ENCODE measurements at regions not wholly inside any gene's neighbourhood (a gene's known extent, or its start where the extent isn't known, plus 50 kb on each side); places are given as distances from the start of the nearest gene placed in this dataset.
"Not testable (repeated sequence)": the region's sequence is repeated elsewhere in the genome, so short reads cannot be mapped to it uniquely, and the experiment has no call there.

- ChIA-PET POLR2A (ENCODE audit: low non-redundant PET) (no interaction called here), CTCF (interaction anchor here (0.7 kb wide), 1 partner anchor 231 kb away, joined by 4 read pairs; no protein-coding TSS in a partner anchor)
- no peak overlapping the region for H3K27ac ChIP-seq
- no peak for DNase-seq (ENCODE audit: low spot score)
- TF ChIP-seq CTCF (conservative IDR thresholded peaks at IDR 0.05; ENCODE audit: low read depth) = no peak
These were observed 1230.2 kb downstream of the JRKL start for GRCh38 chr11:97620007-97620406.

DNA sequence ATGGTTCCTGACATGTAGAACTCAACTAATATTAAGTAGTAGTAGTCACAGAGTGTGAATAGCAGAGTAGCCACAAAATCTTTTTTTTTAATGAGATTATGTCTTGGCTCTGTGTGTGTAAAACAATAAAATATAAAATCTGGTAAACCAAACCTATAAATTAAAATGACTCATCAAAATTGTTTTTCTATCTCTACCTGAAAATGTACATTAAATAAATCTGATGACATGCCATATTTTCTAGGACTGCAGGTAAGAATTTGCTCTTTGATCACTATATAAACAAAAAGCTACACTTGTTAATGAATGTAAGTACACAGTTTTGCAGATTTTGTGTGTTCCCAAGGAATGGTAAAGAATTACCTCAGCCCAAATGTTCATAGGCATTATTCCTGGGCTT lies 1231.5 kb downstream of the JRKL start:
- no peak for TF ChIP-seq CTCF (conservative IDR thresholded peaks at IDR 0.05; ENCODE audit: low read depth)
- CTCF ChIA-PET = no interaction called here
- no peak overlapping the region for H3K27ac ChIP-seq
- POLR2A ChIA-PET (ENCODE audit: low non-redundant PET) = no interaction called here
- no peak for DNase-seq (ENCODE audit: low spot score)

GRCh38 chr11:97622795-97623194 lies 1233.0 kb downstream of the JRKL start:
- POLR2A ChIA-PET (ENCODE audit: low non-redundant PET) = no interaction called here
- no peak overlapping the region for H3K27ac ChIP-seq
- CTCF ChIA-PET = no interaction called here
- no peak for TF ChIP-seq CTCF (conservative IDR thresholded peaks at IDR 0.05; ENCODE audit: low read depth)
- DNase-seq (ENCODE audit: low spot score) = no peak

DNA sequence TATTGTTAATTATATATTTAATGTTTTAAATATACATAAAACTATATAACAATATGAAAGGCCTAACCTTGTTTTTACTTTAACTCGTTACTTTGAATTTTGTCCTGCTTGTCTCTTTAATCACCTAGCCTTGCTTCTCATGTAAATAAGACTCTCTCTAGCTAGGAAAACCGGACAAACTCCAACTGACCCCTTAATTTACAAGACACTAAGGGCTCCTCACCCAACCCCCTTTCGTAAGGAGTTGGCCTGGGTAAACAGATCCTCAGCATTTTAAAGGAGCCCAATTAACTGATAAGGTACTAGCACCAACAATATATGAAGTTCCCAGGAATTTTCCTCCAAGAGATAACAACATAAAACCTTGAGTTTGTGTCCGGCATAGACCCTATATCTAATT lies 1246.9 kb downstream of the JRKL start:
- POLR2A ChIA-PET (ENCODE audit: low non-redundant PET); DNase-seq (ENCODE audit: low spot score); H3K27ac ChIP-seq; CTCF ChIA-PET: not testable (repeated sequence)

- no peak for DNase-seq (ENCODE audit: low spot score)
- H3K27ac ChIP-seq = no peak overlapping the region
- ChIA-PET CTCF (no interaction called here), POLR2A (ENCODE audit: low non-redundant PET) (no interaction called here)
- TF ChIP-seq CTCF (conservative IDR thresholded peaks at IDR 0.05; ENCODE audit: low read depth) = no peak
These were observed 1247.9 kb downstream of the JRKL start for GRCh38 chr11:97637701-97638100.

- no peak for DNase-seq (ENCODE audit: low spot score)
- H3K27ac ChIP-seq = no peak overlapping the region
- no peak for TF ChIP-seq CTCF (conservative IDR thresholded peaks at IDR 0.05; ENCODE audit: low read depth)
- CTCF ChIA-PET = no interaction called here
- POLR2A ChIA-PET (ENCODE audit: low non-redundant PET) = no interaction called here
These were observed 1248.9 kb downstream of the JRKL start for GRCh38 chr11:97638641-97639224.

GRCh38 chr11:97641988-97642387 lies 1252.2 kb downstream of the JRKL start:
- no peak for DNase-seq (ENCODE audit: low spot score)
- CTCF ChIA-PET = no interaction called here
- no peak overlapping the region for H3K27ac ChIP-seq
- TF ChIP-seq CTCF (conservative IDR thresholded peaks at IDR 0.05; ENCODE audit: low read depth) = no peak
- POLR2A ChIA-PET (ENCODE audit: low non-redundant PET) = no interaction called here

Measured in RWPE1 (cell line).